H1 (cell line): ENCODE measurements at regions not wholly inside any gene's neighbourhood (a gene's known extent, or its start where the extent isn't known, plus 50 kb on each side); places are given as distances from the start of the nearest gene placed in this dataset.

ENCODE experiments used
- ATF3 ChIP-seq: IDR thresholded peaks from 2 replicates; pipeline ENCODE4 v1.6.1; 2011; ENCODE audit warnings: low read depth, mild to moderate bottlenecking, low read length; ENCODE audit not compliant: insufficient read depth
- BRCA1 ChIP-seq: IDR thresholded peaks from 2 replicates; pipeline ENCODE4 v1.6.1; 2012; ENCODE audit warnings: low read depth, low read length, improper control_type of control experiment
- EGR1 ChIP-seq: IDR thresholded peaks from 2 replicates; pipeline ENCODE4 v1.6.1; 2011; ENCODE audit warnings: low read depth, low read length, borderline replicate concordance
- EP300 ChIP-seq, 2 experiments: IDR thresholded peaks; 1 replicate in 1 of 2; 2 replicates in 1 of 2; pipeline ENCODE4 v1.6.1; 2011 to 2012; ENCODE audit warnings: low read depth in 2 of 2, low read length in 2 of 2, mild to moderate bottlenecking in 2 of 2, borderline replicate concordance in 1 of 2, inconsistent platforms in 1 of 2, moderate library complexity in 1 of 2
- GABPA ChIP-seq: IDR thresholded peaks from 2 replicates; pipeline ENCODE4 v1.6.1; 2011; ENCODE audit warnings: mild to moderate bottlenecking, low read length, moderate library complexity, borderline replicate concordance; ENCODE audit not compliant: insufficient read depth
- KDM1A ChIP-seq: fragments of 200-600, 300-600 bp; sonication (generic); IDR thresholded peaks from 2 replicates; pipeline ENCODE4 v1.7.1; 2016; ENCODE audit warnings: mild to moderate bottlenecking, low read length, borderline replicate concordance
- MAFK ChIP-seq: IDR thresholded peaks from 2 replicates; pipeline ENCODE4 v1.6.1; 2012; ENCODE audit warnings: low read depth, mild to moderate bottlenecking, improper control_type of control experiment, low read length
- POU5F1 ChIP-seq: IDR thresholded peaks from 2 replicates; pipeline ENCODE4 v1.6.1; 2011; ENCODE audit warnings: low read depth, mild to moderate bottlenecking, low read length, moderate library complexity
- RXRA ChIP-seq: IDR thresholded peaks from 2 replicates; pipeline ENCODE4 v1.6.1; 2011; ENCODE audit warnings: low read depth, mild to moderate bottlenecking, low read length, moderate library complexity; ENCODE audit not compliant: insufficient read depth
- SIN3A ChIP-seq, 2 experiments: IDR thresholded peaks in 1 of 2; conservative IDR thresholded peaks in 1 of 2; 2 replicates each; pipeline ENCODE4 v1.6.1; 2011 to 2012; ENCODE audit warnings: low read length in 2 of 2, improper control_type of control experiment in 1 of 2, low read depth in 1 of 2, mild to moderate bottlenecking in 1 of 2
- TCF12 ChIP-seq: IDR thresholded peaks from 2 replicates; pipeline ENCODE4 v1.6.1; 2011; ENCODE audit warnings: low read depth, mild to moderate bottlenecking, low read length
- ZNF274 ChIP-seq: IDR thresholded peaks from 2 replicates; pipeline ENCODE4 v1.7.0; 2012; ENCODE audit warnings: low read length, borderline replicate concordance; ENCODE audit errors: extremely low read depth

DNA sequence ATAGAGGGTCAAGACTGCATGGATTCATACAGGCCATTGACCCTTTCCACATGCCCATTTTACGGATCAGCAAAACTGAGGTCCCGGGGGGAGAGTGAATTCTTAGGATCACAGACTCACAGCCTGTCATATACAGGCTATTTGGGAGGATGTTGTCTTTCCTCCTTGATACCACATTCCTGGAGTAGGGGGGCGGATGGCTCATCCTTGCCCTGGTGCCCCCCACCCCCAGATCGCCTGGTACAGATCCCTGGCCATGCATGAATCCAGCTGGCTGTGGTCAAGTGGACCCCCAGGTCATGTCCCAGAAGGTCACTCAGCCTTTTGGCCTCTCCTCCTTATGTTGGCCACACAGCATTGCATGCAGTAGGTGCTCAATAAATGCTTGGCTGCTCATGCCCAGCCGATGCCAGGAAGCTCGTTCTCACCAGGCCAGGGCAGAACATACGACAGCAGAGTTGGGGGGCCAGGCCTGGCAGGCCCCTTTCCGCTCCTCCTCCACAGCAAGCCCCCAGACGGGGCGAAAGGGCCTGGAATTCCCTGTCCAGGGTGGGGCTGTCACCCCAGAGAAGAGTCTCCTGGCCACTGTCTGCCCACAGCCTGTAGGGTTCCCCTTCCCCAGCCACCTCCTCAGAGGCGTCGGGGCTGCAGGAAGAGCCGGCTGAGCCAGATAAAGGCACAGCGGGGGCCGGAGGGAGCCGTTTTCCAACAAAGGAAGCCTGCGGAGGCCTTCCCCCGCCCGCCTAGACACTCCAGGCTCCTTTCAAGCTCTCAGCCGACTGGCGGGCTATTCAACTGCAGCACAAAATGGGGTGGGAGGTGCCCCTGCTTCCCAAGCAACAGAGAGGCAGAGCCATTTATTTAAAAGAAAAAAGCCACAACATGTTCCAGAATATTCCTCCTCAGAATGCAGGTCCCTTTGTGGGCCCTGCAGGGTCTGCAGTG lies 215.7 kb upstream of the CIBAR2 start (continued):
- TF ChIP-seq TCF12 (0 out of 2 replicates have a peak, but pooled peaks have one; percentile 53), POU5F1 (no peak), ZNF274 (no peak), EP300 (IDR thresholded peaks at IDR 0.05; ENCODE audit: borderline replicate concordance in 1 of 2, low read depth in 2 of 2, low read length in 2 of 2) (peak in 1 of 2 experiments; percentile 75; a peak in 2 of 3 replicates), ATF3 (no peak), KDM1A (peak; percentile 92; the same call in 1 of the 2 replicates), BRCA1 (no peak), MAFK (no peak), GABPA (no peak), SIN3A (conservative IDR thresholded peaks at IDR 0.05 in 1 of 2, IDR thresholded peaks at IDR 0.05 in 1 of 2; ENCODE audit: low read depth in 1 of 2, low read length in 2 of 2) (no peak), RXRA (0 out of 2 replicates have a peak, but pooled peaks have one; percentile 34), EGR1 (no peak; the same call in 1 of the 2 replicates)
